ENCODE measurements at regions not wholly inside any gene's neighbourhood (a gene's known extent, or its start where the extent isn't known, plus 50 kb on each side); places are given as distances from the start of the nearest gene placed in this dataset.

- CTCF ChIA-PET, result no interaction called here
- peaks cover 8% of the 10 kb centered on the region for H3K36me3 Mint-ChIP-seq
- DNase-seq, result no peak
- POLR2A ChIA-PET, result interaction anchor here (1.5 to 1.9 kb wide), 2 partner anchors 11 to 32 kb away, joined by 4 read pairs; no protein-coding TSS in a partner anchor
- H3K9me3 Mint-ChIP-seq, result no peaks in the 10 kb centered on the region
- no peaks in the 10 kb centered on the region for H3K27me3 Mint-ChIP-seq
- no peaks in the 10 kb centered on the region for H3K4me1 Mint-ChIP-seq (ENCODE audit: low read depth)
- no peak overlapping the region for H3K4me3 Mint-ChIP-seq
- H3K27ac Mint-ChIP-seq, result peak overlapping the region; percentile 49
- intact Hi-C loops (cut with micrococcal nuclease), result no loop called here
Measured at GRCh38 chr14:22476887-22477286, 112.1 kb downstream of the DAD1 start.

GRCh38 chr14:22476005-22476751 lies 112.8 kb downstream of the DAD1 start:
- peaks cover 4% of the 10 kb centered on the region for H3K36me3 Mint-ChIP-seq
- H3K4me3 Mint-ChIP-seq, result peak overlapping the region; percentile 8
- no peaks in the 10 kb centered on the region for H3K27me3 Mint-ChIP-seq
- no peak for DNase-seq
- no peaks in the 10 kb centered on the region for H3K9me3 Mint-ChIP-seq
- H3K27ac Mint-ChIP-seq, result peak overlapping the region; percentile 70
- no peaks in the 10 kb centered on the region for H3K4me1 Mint-ChIP-seq (ENCODE audit: low read depth)
- intact Hi-C loops (cut with micrococcal nuclease), result no loop called here
- ChIA-PET CTCF (no interaction called here), POLR2A (interaction anchor here (1.5 to 1.9 kb wide), 2 partner anchors 12 to 33 kb away, joined by 4 read pairs; no protein-coding TSS in a partner anchor)

- no peak overlapping the region for H3K27ac Mint-ChIP-seq
- no peaks in the 10 kb centered on the region for H3K4me1 Mint-ChIP-seq (ENCODE audit: low read depth)
- H3K27me3 Mint-ChIP-seq, result no peaks in the 10 kb centered on the region
- ChIA-PET POLR2A (no interaction called here), CTCF (no interaction called here)
- no peak overlapping the region for H3K4me3 Mint-ChIP-seq
- no peaks in the 10 kb centered on the region for H3K36me3 Mint-ChIP-seq
- DNase-seq, result no peak
- intact Hi-C loops (cut with micrococcal nuclease), result no loop called here
- H3K9me3 Mint-ChIP-seq, result no peaks in the 10 kb centered on the region
Measured at GRCh38 chr14:22475381-22475780, 113.6 kb downstream of the DAD1 start.

GRCh38 chr14:22474730-22475351 lies 114.2 kb downstream of the DAD1 start:
- Mint-ChIP-seq H3K27me3 (no peaks in the 10 kb centered on the region), H3K36me3 (no peaks in the 10 kb centered on the region), H3K4me1 (ENCODE audit: low read depth) (no peaks in the 10 kb centered on the region), H3K4me3 (no peak overlapping the region), H3K27ac (peak overlapping the region; percentile 18), H3K9me3 (no peaks in the 10 kb centered on the region)
- CTCF ChIA-PET, result no interaction called here
- POLR2A ChIA-PET, result no interaction called here
- intact Hi-C loops (cut with micrococcal nuclease), result no loop called here
- DNase-seq, result no peak

GRCh38 chr14:22472935-22473854 lies 115.8 kb downstream of the DAD1 start:
- Mint-ChIP-seq H3K27ac (no peak overlapping the region), H3K4me1 (ENCODE audit: low read depth) (no peaks in the 10 kb centered on the region), H3K9me3 (no peaks in the 10 kb centered on the region), H3K4me3 (no peak overlapping the region), H3K36me3 (no peaks in the 10 kb centered on the region), H3K27me3 (no peaks in the 10 kb centered on the region)
- CTCF ChIA-PET, result no interaction called here
- DNase-seq, result no peak
- intact Hi-C loops (cut with micrococcal nuclease), result no loop called here
- POLR2A ChIA-PET, result no interaction called here

GRCh38 chr14:22472466-22472865 lies 116.6 kb downstream of the DAD1 start:
- H3K27ac Mint-ChIP-seq, result no peak overlapping the region
- ChIA-PET POLR2A (no interaction called here), CTCF (no interaction called here)
- no peaks in the 10 kb centered on the region for H3K9me3 Mint-ChIP-seq
- H3K4me3 Mint-ChIP-seq, result no peak overlapping the region
- intact Hi-C loops (cut with micrococcal nuclease), result no loop called here
- H3K4me1 Mint-ChIP-seq (ENCODE audit: low read depth), result no peaks in the 10 kb centered on the region
- no peaks in the 10 kb centered on the region for H3K27me3 Mint-ChIP-seq
- no peak for DNase-seq
- no peaks in the 10 kb centered on the region for H3K36me3 Mint-ChIP-seq

- Mint-ChIP-seq H3K4me1 (ENCODE audit: low read depth) (no peaks in the 10 kb centered on the region), H3K27me3 (no peaks in the 10 kb centered on the region), H3K4me3 (no peak overlapping the region), H3K36me3 (no peaks in the 10 kb centered on the region), H3K27ac (peak overlapping the region; percentile 8), H3K9me3 (no peaks in the 10 kb centered on the region)
- no peak for DNase-seq
- POLR2A ChIA-PET, result no interaction called here
- intact Hi-C loops (cut with micrococcal nuclease), result no loop called here
- CTCF ChIA-PET, result no interaction called here
Measured at GRCh38 chr14:22471545-22472121, 117.4 kb downstream of the DAD1 start.

- ChIA-PET CTCF (no interaction called here), POLR2A (no interaction called here)
- Mint-ChIP-seq H3K4me3 (no peak overlapping the region), H3K36me3 (no peaks in the 10 kb centered on the region), H3K9me3 (no peaks in the 10 kb centered on the region), H3K27me3 (no peaks in the 10 kb centered on the region), H3K27ac (no peak overlapping the region), H3K4me1 (ENCODE audit: low read depth) (no peaks in the 10 kb centered on the region)
- no peak for DNase-seq
- intact Hi-C loops (cut with micrococcal nuclease), result no loop called here
Measured at GRCh38 chr14:22469538-22470303, 119.3 kb downstream of the DAD1 start.

- no peak overlapping the region for H3K4me3 Mint-ChIP-seq
- CTCF ChIA-PET, result no interaction called here
Measured at GRCh38 chr14:22468830-22469229, 120.2 kb downstream of the DAD1 start.

GRCh38 chr14:22466491-22466890 lies 122.5 kb downstream of the DAD1 start:
- ChIA-PET CTCF (no interaction called here), POLR2A (no interaction called here)
- no peaks in the 10 kb centered on the region for H3K9me3 Mint-ChIP-seq
- no peak for DNase-seq
- no peaks in the 10 kb centered on the region for H3K36me3 Mint-ChIP-seq
- intact Hi-C loops (cut with micrococcal nuclease), result no loop called here
- no peak overlapping the region for H3K27ac Mint-ChIP-seq
- no peaks in the 10 kb centered on the region for H3K27me3 Mint-ChIP-seq
- no peak overlapping the region for H3K4me3 Mint-ChIP-seq
- no peaks in the 10 kb centered on the region for H3K4me1 Mint-ChIP-seq (ENCODE audit: low read depth)

More at GRCh38 chr14:22468830-22469229, 120.2 kb downstream of the DAD1 start:
- POLR2A ChIA-PET, result no interaction called here
- no peaks in the 10 kb centered on the region for H3K9me3 Mint-ChIP-seq
- no peak for DNase-seq
- no peaks in the 10 kb centered on the region for H3K27me3 Mint-ChIP-seq
- no peaks in the 10 kb centered on the region for H3K4me1 Mint-ChIP-seq (ENCODE audit: low read depth)
- no peaks in the 10 kb centered on the region for H3K36me3 Mint-ChIP-seq
- no peak overlapping the region for H3K27ac Mint-ChIP-seq
- intact Hi-C loops (cut with micrococcal nuclease), result no loop called here

- Mint-ChIP-seq H3K27ac (no peak overlapping the region), H3K36me3 (no peaks in the 10 kb centered on the region), H3K4me3 (no peak overlapping the region), H3K27me3 (no peaks in the 10 kb centered on the region), H3K9me3 (no peaks in the 10 kb centered on the region), H3K4me1 (ENCODE audit: low read depth) (no peaks in the 10 kb centered on the region)
- DNase-seq, result no peak
- ChIA-PET POLR2A (no interaction called here), CTCF (no interaction called here)
- intact Hi-C loops (cut with micrococcal nuclease), result no loop called here
Measured at GRCh38 chr14:22465201-22465840, 123.7 kb downstream of the DAD1 start.
